HG02981 (cell line): ENCODE measurements at regions not wholly inside any gene's neighbourhood (a gene's known extent, or its start where the extent isn't known, plus 50 kb on each side); places are given as distances from the start of the nearest gene placed in this dataset.
A peak's percentile ranks its signal among the peaks of the same experiment; 100 is the strongest.

ENCODE experiments used
- ATAC-seq: cut with Tn5 transposase; IDR thresholded peaks from one replicate; pipeline ENCODE4 v1.9.1; 2021; ENCODE audit warnings: mild to moderate bottlenecking, moderate library complexity; ENCODE audit not compliant: unreplicated experiment

DNA sequence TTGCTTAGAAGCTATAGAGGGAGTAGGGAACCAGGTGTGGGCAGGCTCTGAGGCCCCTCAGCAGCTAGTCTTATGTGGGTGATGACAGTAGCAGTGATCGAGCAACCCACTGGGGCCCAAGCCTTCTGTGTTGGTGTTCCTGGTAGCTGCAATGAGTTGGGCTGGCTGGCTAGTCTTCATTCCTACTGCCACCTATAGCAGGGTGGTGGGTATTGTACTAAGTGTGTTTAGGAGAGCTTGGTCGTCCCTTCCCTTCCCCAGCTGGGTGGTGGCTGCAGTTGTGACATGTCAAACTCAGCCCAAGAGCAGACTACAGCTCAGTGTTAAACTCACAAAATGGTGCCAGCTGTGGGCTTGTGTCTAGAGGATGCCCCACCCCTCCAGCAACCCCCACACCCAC, 486.1 kb upstream of the UBE2E3 start:
- ATAC-seq, result no peak

GRCh38 chr2:180482696-180483095, 475.6 kb upstream of the CWC22 start:
- ATAC-seq, result no peak

GRCh38 chr2:180481998-180482397, 474.9 kb upstream of the CWC22 start:
- ATAC-seq, result no peak

GRCh38 chr2:180478883-180479282, 471.8 kb upstream of the CWC22 start:
- no peak for ATAC-seq

- ATAC-seq, result no peak
These were observed 467.6 kb upstream of the CWC22 start for GRCh38 chr2:180474716-180475115.

DNA sequence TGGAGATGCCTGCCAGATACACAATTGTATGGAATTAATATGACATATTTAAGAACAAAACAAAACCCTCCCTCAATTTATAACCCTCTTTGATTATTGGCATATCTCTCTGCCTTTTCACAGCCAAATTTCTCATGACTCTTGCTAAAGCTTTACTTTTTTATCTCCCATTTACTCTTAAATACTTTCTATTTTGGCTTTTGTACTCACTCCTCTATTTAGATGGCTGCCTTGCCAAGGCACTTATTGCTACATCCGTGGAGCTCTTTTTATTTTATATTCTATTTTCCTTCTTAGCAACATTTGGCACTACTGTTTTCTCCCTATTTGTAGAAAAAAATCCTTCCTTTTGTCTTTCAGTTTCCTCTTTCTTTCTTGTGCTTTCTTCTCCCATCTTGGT, 466.4 kb upstream of the CWC22 start:
- ATAC-seq, result no peak

- ATAC-seq, result no peak
These were observed 465.0 kb upstream of the CWC22 start for GRCh38 chr2:180472133-180472532.

GRCh38 chr2:180463608-180464007, 456.5 kb upstream of the CWC22 start:
- ATAC-seq, result no peak

- no peak for ATAC-seq
These were observed 454.7 kb upstream of the CWC22 start for GRCh38 chr2:180461761-180462160.

- ATAC-seq, result no peak
These were observed 449.7 kb upstream of the CWC22 start for GRCh38 chr2:180456801-180457200.

- ATAC-seq, result no peak
These were observed 443.7 kb upstream of the CWC22 start for GRCh38 chr2:180450841-180451240.

GRCh38 chr2:180449171-180449915, 442.2 kb upstream of the CWC22 start:
- ATAC-seq, result no peak

- no peak for ATAC-seq
These were observed 439.4 kb upstream of the CWC22 start for GRCh38 chr2:180446492-180446891.

DNA sequence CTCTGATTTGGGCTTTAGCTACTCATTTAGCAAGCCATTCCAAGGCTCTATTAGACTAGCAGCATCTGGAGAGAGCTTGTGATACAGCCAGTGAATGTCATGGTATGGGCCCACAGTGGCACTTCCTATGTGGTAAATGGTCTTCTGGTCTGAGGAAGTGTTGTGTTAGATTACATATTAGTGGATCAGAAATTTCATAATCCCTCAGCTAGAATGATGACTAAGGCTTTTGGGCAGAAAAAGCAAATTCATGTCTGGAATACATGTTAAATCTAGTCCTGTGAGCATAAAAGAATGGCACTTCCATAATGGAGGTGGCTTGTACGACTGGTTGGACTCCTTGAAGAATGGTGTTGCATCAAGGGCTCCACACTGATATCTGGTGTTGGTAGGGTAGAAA, 436.8 kb upstream of the CWC22 start:
- ATAC-seq, result no peak

GRCh38 chr2:180442860-180443644, 436.0 kb upstream of the CWC22 start:
- ATAC-seq, result no peak

GRCh38 chr2:180419212-180419611, 412.1 kb upstream of the CWC22 start:
- no peak for ATAC-seq

- no peak for ATAC-seq
These were observed 409.5 kb upstream of the CWC22 start for GRCh38 chr2:180416627-180417026.

DNA sequence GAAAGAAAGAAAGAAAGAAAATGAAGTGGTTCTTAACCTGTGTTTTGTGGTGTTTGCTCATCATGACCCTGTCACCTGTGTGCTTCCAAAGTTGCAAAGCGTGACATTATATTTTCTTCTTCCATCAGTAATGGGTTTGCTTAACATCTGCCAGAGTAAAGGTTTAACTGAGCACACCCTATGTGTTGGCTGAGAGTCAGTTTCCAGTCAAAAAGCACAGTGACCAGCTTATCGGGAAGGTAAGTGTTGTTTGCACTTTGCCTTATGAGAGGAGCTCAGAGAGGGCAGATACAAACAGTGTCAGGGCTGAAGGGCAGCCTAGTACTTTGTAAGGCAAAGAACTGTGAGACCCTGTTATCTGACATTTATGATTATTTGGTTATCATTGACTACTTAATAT, 406.2 kb upstream of the CWC22 start:
- no peak for ATAC-seq

DNA sequence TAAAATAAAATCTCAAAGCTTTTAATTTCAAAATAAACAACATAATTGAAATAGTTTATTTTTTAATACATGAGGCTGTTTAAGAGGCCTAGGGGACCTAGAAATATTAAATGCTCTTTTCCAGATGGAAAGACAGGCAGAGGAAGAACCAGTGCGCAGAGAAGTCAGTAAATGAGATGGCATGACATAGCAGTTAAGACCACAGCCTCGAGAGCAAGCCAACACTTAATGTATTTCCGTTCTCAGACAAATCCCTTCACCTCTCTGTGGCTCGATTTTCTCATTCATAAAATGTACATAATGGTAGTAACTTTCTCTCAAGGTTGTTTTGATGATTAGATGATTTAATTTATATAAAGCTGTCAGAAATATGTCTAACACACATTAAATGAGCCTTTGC, 405.1 kb upstream of the CWC22 start:
- no peak for ATAC-seq

DNA sequence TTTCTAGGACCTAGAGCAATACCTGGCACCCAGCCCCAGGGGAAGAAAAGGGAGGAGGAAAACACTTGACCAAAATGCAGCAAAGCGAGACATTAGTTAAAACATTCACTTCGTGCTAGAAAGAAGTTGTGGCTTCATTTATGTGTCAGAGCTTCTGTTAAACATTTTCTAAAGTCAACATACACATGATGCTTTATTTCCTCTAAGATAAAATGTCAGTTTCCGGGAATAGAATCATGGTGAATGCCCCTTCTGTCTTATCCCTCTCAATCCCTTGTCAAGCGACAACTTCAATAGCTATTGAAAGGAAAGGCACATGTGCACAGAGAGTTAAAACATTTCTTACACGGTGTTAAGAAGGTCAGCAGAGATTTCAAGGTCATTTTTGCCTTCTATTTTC, 404.6 kb upstream of the CWC22 start:
- ATAC-seq, result peak; percentile 83

- ATAC-seq, result no peak
These were observed 399.6 kb upstream of the CWC22 start for GRCh38 chr2:180406687-180407086.

DNA sequence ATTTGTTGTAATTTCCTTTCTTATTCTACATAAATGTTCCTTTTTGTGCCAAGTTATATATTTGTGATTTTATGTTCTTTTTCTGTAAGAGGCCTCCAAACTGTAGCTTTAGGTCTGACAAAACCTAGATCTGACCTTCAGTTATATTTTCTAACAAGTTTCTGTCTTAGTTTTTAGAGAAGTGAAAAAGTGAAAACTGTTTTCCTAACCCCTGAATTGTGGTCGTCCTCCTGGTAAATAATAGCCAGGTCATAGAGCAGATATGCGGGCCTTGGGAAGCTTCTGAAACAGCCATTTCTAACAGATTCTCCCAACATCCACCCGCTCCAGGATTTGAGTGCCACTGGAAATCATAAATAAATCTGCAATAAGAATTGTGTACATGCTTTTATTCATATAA, 398.4 kb upstream of the CWC22 start:
- ATAC-seq, result no peak
